Suprapubic skin (tissue), 4 donors: ENCODE measurements at regions not wholly inside any gene's neighbourhood (a gene's known extent, or its start where the extent isn't known, plus 50 kb on each side); places are given as distances from the start of the nearest gene placed in this dataset.

ENCODE experiments used
- EP300 ChIP-seq: sonication (generic); formaldehyde crosslinking; IDR thresholded peaks from one replicate; pipeline ENCODE4 v1.6.1; 2017; ENCODE audit warnings: antibody characterized with exemption
- POLR2A ChIP-seq, 2 donors: fragments of 450-650 bp; IDR thresholded peaks; one replicate each; pipeline ENCODE4 v1.6.1; 2017; ENCODE audit warnings: antibody characterized with exemption in 2 of 2, mild to moderate bottlenecking in 2 of 2, moderate library complexity in 2 of 2
- POLR2AphosphoS5 ChIP-seq, 3 donors: sonication (generic); formaldehyde crosslinking; IDR thresholded peaks; one replicate each; pipeline ENCODE4 v1.6.1; 2017; ENCODE audit warnings: antibody characterized with exemption in 3 of 3
- TF ChIP-seq, protein P1 (sequence below), 2 donors: fragments of 200-600 bp in 1 of 2; fragments of 450-650 bp in 1 of 2; sonication (generic) in 1 of 2; IDR thresholded peaks; one replicate each; pipeline ENCODE4 v1.5.1; 2016 to 2019; ENCODE audit warnings: antibody characterized with exemption in 2 of 2, mild to moderate bottlenecking in 1 of 2, moderate library complexity in 1 of 2

DNA sequence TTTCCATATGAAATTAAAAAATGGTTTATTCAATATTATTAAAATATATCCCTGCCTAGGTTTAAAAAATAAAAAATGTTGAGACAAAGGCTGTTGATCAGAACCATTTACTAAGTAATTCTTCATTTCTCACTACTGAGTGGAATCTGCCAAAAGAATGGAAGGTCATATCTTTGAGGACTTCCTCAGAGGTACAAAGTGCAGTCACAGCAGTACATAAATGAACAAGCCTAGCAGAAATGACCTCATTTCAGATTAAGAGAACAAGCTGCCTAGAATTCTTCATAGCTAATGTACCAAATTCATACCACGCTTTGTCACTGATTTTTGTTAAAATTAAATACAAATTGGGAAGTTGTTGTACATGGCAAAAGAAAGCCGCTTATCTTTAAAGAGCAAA, 318.9 kb upstream of the TFPI start:
- TF ChIP-seq POLR2A (IDR thresholded peaks at IDR 0.05) = no peak
- TF ChIP-seq, protein P1, sequence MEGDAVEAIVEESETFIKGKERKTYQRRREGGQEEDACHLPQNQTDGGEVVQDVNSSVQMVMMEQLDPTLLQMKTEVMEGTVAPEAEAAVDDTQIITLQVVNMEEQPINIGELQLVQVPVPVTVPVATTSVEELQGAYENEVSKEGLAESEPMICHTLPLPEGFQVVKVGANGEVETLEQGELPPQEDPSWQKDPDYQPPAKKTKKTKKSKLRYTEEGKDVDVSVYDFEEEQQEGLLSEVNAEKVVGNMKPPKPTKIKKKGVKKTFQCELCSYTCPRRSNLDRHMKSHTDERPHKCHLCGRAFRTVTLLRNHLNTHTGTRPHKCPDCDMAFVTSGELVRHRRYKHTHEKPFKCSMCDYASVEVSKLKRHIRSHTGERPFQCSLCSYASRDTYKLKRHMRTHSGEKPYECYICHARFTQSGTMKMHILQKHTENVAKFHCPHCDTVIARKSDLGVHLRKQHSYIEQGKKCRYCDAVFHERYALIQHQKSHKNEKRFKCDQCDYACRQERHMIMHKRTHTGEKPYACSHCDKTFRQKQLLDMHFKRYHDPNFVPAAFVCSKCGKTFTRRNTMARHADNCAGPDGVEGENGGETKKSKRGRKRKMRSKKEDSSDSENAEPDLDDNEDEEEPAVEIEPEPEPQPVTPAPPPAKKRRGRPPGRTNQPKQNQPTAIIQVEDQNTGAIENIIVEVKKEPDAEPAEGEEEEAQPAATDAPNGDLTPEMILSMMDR (IDR thresholded peaks at IDR 0.05) = no peak
- no peak for TF ChIP-seq POLR2AphosphoS5 (IDR thresholded peaks at IDR 0.05)
- no peak for TF ChIP-seq EP300
